Parathyroid adenoma (tissue), 2 donors: ENCODE measurements at regions not wholly inside any gene's neighbourhood (a gene's known extent, or its start where the extent isn't known, plus 50 kb on each side); places are given as distances from the start of the nearest gene placed in this dataset.

ENCODE experiments used
- H2AFZ ChIP-seq: fragments of 300-600 bp; sonication (generic); one replicate; pipeline ENCODE4 v1.7.0; 2017; ENCODE audit warnings: antibody characterized with exemption, mild to moderate bottlenecking
- H3K27ac ChIP-seq: fragments of 300-600 bp; sonication (generic); one replicate; pipeline ENCODE4 v1.7.0; 2017
- H3K27me3 ChIP-seq: fragments of 300-600 bp; sonication (generic); one replicate; pipeline ENCODE4 v1.7.0; 2017; ENCODE audit warnings: low read length; ENCODE audit not compliant: control insufficient read depth, insufficient read depth
- H3K36me3 ChIP-seq: fragments of 300-600 bp; sonication (generic); one replicate; pipeline ENCODE4 v1.7.0; 2017; ENCODE audit warnings: low read length; ENCODE audit not compliant: control insufficient read depth, insufficient read depth
- H3K4me1 ChIP-seq: fragments of 300-600 bp; sonication (generic); one replicate; pipeline ENCODE4 v1.7.0; 2017; ENCODE audit warnings: control low read depth
- H3K4me2 ChIP-seq: fragments of 300-600 bp; sonication (generic); one replicate; pipeline ENCODE4 v1.7.0; 2017; ENCODE audit warnings: low read length
- H3K4me3 ChIP-seq: fragments of 300-600 bp; sonication (generic); one replicate; pipeline ENCODE4 v1.7.0; 2017; ENCODE audit warnings: low read depth, low read length
- H3K79me2 ChIP-seq: fragments of 300-600 bp; sonication (generic); one replicate; pipeline ENCODE4 v1.7.0; 2017; ENCODE audit warnings: control low read depth
- H3K9ac ChIP-seq: fragments of 300-600 bp; sonication (generic); one replicate; pipeline ENCODE4 v1.7.0; 2017; ENCODE audit warnings: mild to moderate bottlenecking
- H3K9me3 ChIP-seq: fragments of 300-600 bp; sonication (generic); one replicate; pipeline ENCODE4 v1.7.0; 2017; ENCODE audit warnings: low read length; ENCODE audit not compliant: control insufficient read depth
- CTCF ChIP-seq: fragments of 300-600 bp; sonication (generic); IDR thresholded peaks from one replicate; pipeline ENCODE4 v1.7.0; 2017; ENCODE audit warnings: antibody characterized with exemption, mild to moderate bottlenecking
- donor health status: primary hyperparathyroidism.

GRCh38 chr17:71500761-71501555 is 619.9 kb upstream of the SOX9 start:
- H3K9me3 ChIP-seq = no peaks in the 10 kb centered on the region
- H3K27ac ChIP-seq = no peak overlapping the region
- no peak for TF ChIP-seq CTCF

DNA sequence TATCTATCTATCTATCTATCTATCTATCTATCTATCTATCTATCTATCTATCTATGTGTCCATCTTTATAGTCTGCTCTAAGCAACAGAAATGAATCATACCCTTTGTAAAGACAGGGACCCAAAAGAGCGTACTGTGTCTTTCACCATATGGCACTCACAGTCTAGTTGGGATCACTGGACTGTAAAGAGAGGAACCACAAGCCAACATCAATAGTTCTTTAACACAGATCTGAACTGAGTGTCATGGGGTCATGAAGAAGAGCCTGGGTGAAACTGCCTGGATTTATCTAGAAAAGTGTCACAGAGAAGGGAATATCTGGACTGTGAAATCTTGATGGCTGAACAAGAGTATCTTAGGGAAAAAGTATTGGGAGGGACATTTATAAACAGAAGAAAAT is 619.1 kb upstream of the SOX9 start:
- Histone ChIP-seq H2AFZ (no peak overlapping the region), H3K27me3 (no peaks in the 10 kb centered on the region), H3K4me2 (no peak overlapping the region), H3K9ac (no peak overlapping the region), H3K27ac (no peak overlapping the region), H3K36me3 (no peaks in the 10 kb centered on the region), H3K4me3 (no peak overlapping the region), H3K9me3 (no peaks in the 10 kb centered on the region), H3K79me2 (no peaks in the 10 kb centered on the region), H3K4me1 (no peaks in the 10 kb centered on the region)
- TF ChIP-seq CTCF = no peak

More at GRCh38 chr17:71500761-71501555, 619.9 kb upstream of the SOX9 start:
- Histone ChIP-seq H2AFZ (no peak overlapping the region), H3K36me3 (no peaks in the 10 kb centered on the region), H3K4me1 (no peaks in the 10 kb centered on the region), H3K27me3 (no peaks in the 10 kb centered on the region), H3K4me3 (no peak overlapping the region), H3K79me2 (no peaks in the 10 kb centered on the region), H3K4me2 (no peak overlapping the region), H3K9ac (no peak overlapping the region)

DNA sequence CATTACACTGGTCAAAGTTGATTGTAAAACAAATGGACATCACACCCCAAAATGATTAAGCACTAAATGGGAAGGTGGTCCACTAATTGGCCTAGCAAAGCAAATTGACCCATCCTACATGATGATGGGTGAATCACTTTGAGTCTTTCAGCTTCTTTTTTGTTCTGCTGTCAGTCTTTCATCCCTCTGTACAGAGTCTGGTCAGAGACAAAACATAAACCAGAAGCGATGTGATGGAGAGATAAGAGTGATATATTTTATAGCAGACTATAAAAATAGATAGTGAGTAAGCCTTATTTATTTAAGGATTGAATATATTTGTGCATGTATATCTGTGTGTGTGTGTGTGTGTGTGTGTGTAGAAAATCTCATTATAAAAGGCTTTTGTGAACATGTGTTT is 618.4 kb upstream of the SOX9 start:
- no peak overlapping the region for H3K4me2 ChIP-seq
- no peaks in the 10 kb centered on the region for H3K4me1 ChIP-seq
- no peak overlapping the region for H3K9ac ChIP-seq
- no peaks in the 10 kb centered on the region for H3K36me3 ChIP-seq
- no peaks in the 10 kb centered on the region for H3K79me2 ChIP-seq
- TF ChIP-seq CTCF = no peak
- H3K9me3 ChIP-seq = no peaks in the 10 kb centered on the region
- no peaks in the 10 kb centered on the region for H3K27me3 ChIP-seq
- H3K4me3 ChIP-seq = no peak overlapping the region
- H3K27ac ChIP-seq = no peak overlapping the region
- H2AFZ ChIP-seq = no peak overlapping the region

DNA sequence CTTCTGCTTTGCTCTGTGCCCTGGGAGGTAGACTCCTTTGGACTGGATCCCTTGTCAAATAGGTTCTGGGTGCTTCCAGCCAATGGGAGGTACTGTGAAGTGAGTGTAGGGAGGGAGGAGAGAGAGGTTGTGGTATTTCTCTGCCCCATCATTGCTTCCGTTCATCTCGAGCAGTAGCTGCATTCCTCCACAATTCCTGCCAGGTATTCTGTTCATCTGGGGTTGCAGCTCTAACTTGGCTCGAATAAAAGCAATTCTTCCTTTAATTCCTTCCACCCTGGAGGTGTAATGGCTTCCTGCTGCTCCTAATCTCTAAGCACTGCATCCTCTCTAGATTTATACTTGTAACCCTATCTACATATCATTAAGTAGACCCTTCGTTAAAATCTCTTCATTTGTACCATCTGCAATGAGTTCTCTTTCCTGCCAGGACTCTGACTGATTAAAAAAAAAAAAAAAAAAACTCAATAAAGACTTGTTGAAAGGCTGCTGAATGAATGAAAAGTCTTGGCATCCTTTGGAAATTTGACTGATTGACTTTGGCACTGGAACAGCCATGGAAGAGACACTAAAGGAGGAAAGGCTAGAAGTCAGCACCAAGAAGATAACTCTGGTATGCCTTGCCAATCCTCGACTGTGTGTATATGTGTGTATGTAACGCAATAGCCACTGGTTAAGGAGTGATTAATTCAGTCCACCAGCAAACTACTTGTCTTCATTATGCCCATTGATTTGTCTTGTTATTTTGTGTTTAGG is 616.9 kb upstream of the SOX9 start:
- no peaks in the 10 kb centered on the region for H3K9me3 ChIP-seq
- no peaks in the 10 kb centered on the region for H3K36me3 ChIP-seq
- no peak overlapping the region for H3K27ac ChIP-seq
- H3K9ac ChIP-seq = no peak overlapping the region
- no peak overlapping the region for H3K4me3 ChIP-seq
- H3K27me3 ChIP-seq = no peaks in the 10 kb centered on the region
- no peak overlapping the region for H2AFZ ChIP-seq
- no peak for TF ChIP-seq CTCF
- no peaks in the 10 kb centered on the region for H3K4me1 ChIP-seq
- H3K79me2 ChIP-seq = no peaks in the 10 kb centered on the region
- no peak overlapping the region for H3K4me2 ChIP-seq
